Loucy (cell line): ENCODE measurements at regions not wholly inside any gene's neighbourhood (a gene's known extent, or its start where the extent isn't known, plus 50 kb on each side); places are given as distances from the start of the nearest gene placed in this dataset.

Source experiments
- CTCF ChIP-seq: fragments of 200-600 bp; sonication (generic); conservative IDR thresholded peaks from 2 replicates; pipeline ENCODE4 v1.5.1; 2014; ENCODE audit warnings: mild to moderate bottlenecking, antibody characterized with exemption, low read length
- EZH2phosphoT487 ChIP-seq: fragments of 200-600 bp; IDR thresholded peaks from 2 replicates; pipeline ENCODE4 v1.6.1; 2018; ENCODE audit warnings: antibody characterized with exemption, mild to moderate bottlenecking, moderate library complexity, borderline replicate concordance

- TF ChIP-seq CTCF (no peak), EZH2phosphoT487 (no peak)
Measured at GRCh38 chr6:140581601-140582000, 1207.2 kb upstream of the CITED2 start.
